MCF 10A (cell line): ENCODE measurements at regions not wholly inside any gene's neighbourhood (a gene's known extent, or its start where the extent isn't known, plus 50 kb on each side); places are given as distances from the start of the nearest gene placed in this dataset.

Experiments used
- BruUV-seq: library from RNA; stranded (reverse); fragments of 400-500 nt; replicated peaks from 2 replicates; lab custom pipeline; 2021; lab: Mats Ljungman, UMichigan
- CTCF ChIA-PET: fragments of 300-600 bp; sonication (Branson Sonifier 250); formaldehyde crosslinking; extraction: SDS; loops from one replicate; lab custom pipeline; 2021; ENCODE audit warnings: antibody characterized with exemption, inconsistent platforms; lab: Yijun Ruan, JAX
- POLR2A ChIA-PET: fragments of 300-600, 350-650 bp; sonication (Branson Sonifier 250); formaldehyde crosslinking; extraction: SDS; loops from one replicate; lab custom pipeline; 2020; ENCODE audit warnings: antibody characterized with exemption, inconsistent platforms; lab: Yijun Ruan, JAX
- DNase-seq: peaks from one replicate; pipeline ENCODE4 v3.0.0-alpha.2; 2018; ENCODE audit not compliant: unreplicated experiment
- H3K27ac Mint-ChIP-seq: one replicate; pipeline ENCODE4 v1.8.0; 2022; ENCODE audit warnings: mild to moderate bottlenecking, low read depth, mixed read lengths; ENCODE audit not compliant: unreplicated experiment
- H3K27me3 Mint-ChIP-seq: one replicate; pipeline ENCODE4 v1.8.0; 2022; ENCODE audit warnings: mixed read lengths; ENCODE audit not compliant: insufficient read depth, unreplicated experiment
- H3K36me3 Mint-ChIP-seq: one replicate; pipeline ENCODE4 v1.8.0; 2022; ENCODE audit warnings: mild to moderate bottlenecking, moderate library complexity, mixed read lengths; ENCODE audit not compliant: insufficient read depth, unreplicated experiment
- H3K4me1 Mint-ChIP-seq: one replicate; pipeline ENCODE4 v1.8.0; 2022; ENCODE audit warnings: mixed read lengths; ENCODE audit not compliant: insufficient read depth, unreplicated experiment
- H3K4me3 Mint-ChIP-seq: one replicate; pipeline ENCODE4 v1.8.0; 2022; ENCODE audit warnings: mild to moderate bottlenecking, moderate library complexity, mixed read lengths; ENCODE audit not compliant: unreplicated experiment
- H3K9me3 Mint-ChIP-seq: one replicate; pipeline ENCODE4 v1.8.0; 2022; ENCODE audit warnings: mixed read lengths; ENCODE audit not compliant: unreplicated experiment
- CTCF ChIP-seq: fragments of 200-600 bp; IDR thresholded peaks from one replicate; pipeline ENCODE4 v1.8.0; 2022; ENCODE audit warnings: antibody characterized with exemption, mild to moderate bottlenecking; ENCODE audit not compliant: unreplicated experiment
- intact Hi-C: fragments of 100-400 bp; cut with micrococcal nuclease; formaldehyde crosslinking; loops from 2 replicates; pipeline ENCODE4 v1.14.1; 2022

- no peak overlapping the region for H3K27ac Mint-ChIP-seq
- DNase-seq, result no peak
- ChIA-PET CTCF (interaction anchor here (0.6 kb wide), 1 partner anchor 20 kb away, joined by 3 read pairs; no protein-coding TSS in a partner anchor), POLR2A (no interaction called here)
- H3K36me3 Mint-ChIP-seq, result no peaks in the 10 kb centered on the region
- H3K27me3 Mint-ChIP-seq, result peaks cover 19% of the 10 kb centered on the region
- no peak for TF ChIP-seq CTCF
- H3K4me3 Mint-ChIP-seq, result no peak overlapping the region
- no TSS peak for BruUV-seq
- no peaks in the 10 kb centered on the region for H3K9me3 Mint-ChIP-seq
- intact Hi-C loops, result no loop called here
- peaks cover 5% of the 10 kb centered on the region for H3K4me1 Mint-ChIP-seq
These were observed 292.4 kb upstream of the NFE2L3 start for GRCh38 chr7:25859412-25860274.

- no peak overlapping the region for H3K4me3 Mint-ChIP-seq
- intact Hi-C loops, result no loop called here
- POLR2A ChIA-PET, result interaction anchor here (0.9 kb wide), 1 partner anchor 800 kb away, joined by 3 read pairs; no protein-coding TSS in a partner anchor
These were observed 291.5 kb upstream of the NFE2L3 start for GRCh38 chr7:25860275-25861163.

GRCh38 chr7:25861164-25861496 lies 290.9 kb upstream of the NFE2L3 start:
- Mint-ChIP-seq H3K9me3 (no peaks in the 10 kb centered on the region), H3K27me3 (peaks cover 34% of the 10 kb centered on the region), H3K36me3 (no peaks in the 10 kb centered on the region), H3K4me3 (peak overlapping the region; percentile 68), H3K27ac (no peak overlapping the region), H3K4me1 (peaks cover 5% of the 10 kb centered on the region)
- DNase-seq, result no peak
- TF ChIP-seq CTCF, result no peak
- BruUV-seq, result no TSS peak
- CTCF ChIA-PET, result interaction anchor here (0.6 kb wide), 1 partner anchor 475 kb away, joined by 3 read pairs; no protein-coding TSS in a partner anchor
- intact Hi-C loops, result no loop called here
- POLR2A ChIA-PET, result interaction anchor here (0.9 to 1.5 kb wide), 3 partner anchors 9 to 799 kb away, joined by 3 read pairs; no protein-coding TSS in a partner anchor

More at GRCh38 chr7:25860275-25861163, 291.5 kb upstream of the NFE2L3 start:
- CTCF ChIA-PET, result interaction anchor here (0.6 kb wide), 1 partner anchor 475 kb away, joined by 3 read pairs; no protein-coding TSS in a partner anchor
- no TSS peak for BruUV-seq
- Mint-ChIP-seq H3K27me3 (peaks cover 28% of the 10 kb centered on the region), H3K36me3 (no peaks in the 10 kb centered on the region), H3K4me1 (peaks cover 5% of the 10 kb centered on the region), H3K27ac (no peak overlapping the region), H3K9me3 (no peaks in the 10 kb centered on the region)
- TF ChIP-seq CTCF, result no peak
- no peak for DNase-seq
